DOHH2 (cell line): ENCODE measurements at regions not wholly inside any gene's neighbourhood (a gene's known extent, or its start where the extent isn't known, plus 50 kb on each side); places are given as distances from the start of the nearest gene placed in this dataset.

ENCODE experiments used
- H3F3A ChIP-seq: fragments of 200-600 bp; sonication (generic), shearing (Covaris generic); 2 replicates; pipeline ENCODE4 v1.6.0; 2016; ENCODE audit warnings: antibody characterized with exemption, mild to moderate bottlenecking; ENCODE audit not compliant: control insufficient read depth, insufficient read depth
- H3K27ac ChIP-seq: fragments of 200-600 bp; sonication (generic); 2 replicates; pipeline ENCODE4 v1.5.1; 2014; ENCODE audit warnings: low read depth, mild to moderate bottlenecking, low read length, moderate library complexity
- H3K27me3 ChIP-seq: fragments of 200-600 bp; sonication (generic); 2 replicates; pipeline ENCODE4 v1.6.1; 2014; ENCODE audit warnings: mild to moderate bottlenecking, low read length, mixed read lengths; ENCODE audit not compliant: control insufficient read depth
- H3K36me3 ChIP-seq: fragments of 200-600 bp; sonication (generic); 2 replicates; pipeline ENCODE4 v1.6.1; 2014; ENCODE audit warnings: mild to moderate bottlenecking, low read length, moderate library complexity, mixed read lengths; ENCODE audit not compliant: control insufficient read depth
- H3K4me1 ChIP-seq: fragments of 200-600 bp; sonication (generic); 2 replicates; pipeline ENCODE4 v1.6.1; 2014; ENCODE audit warnings: mild to moderate bottlenecking, low read length, mixed read lengths; ENCODE audit not compliant: control insufficient read depth
- H3K4me2 ChIP-seq: fragments of 200-600 bp; sonication (generic); 2 replicates; pipeline ENCODE4 v1.6.0; 2014; ENCODE audit warnings: mild to moderate bottlenecking, low read length, moderate library complexity
- H3K4me3 ChIP-seq: fragments of 200-600 bp; sonication (generic); 2 replicates; pipeline ENCODE4 v1.5.1; 2014; ENCODE audit warnings: mild to moderate bottlenecking, low read length, mixed read lengths
- H3K79me2 ChIP-seq: fragments of 200-600 bp; sonication (generic); 2 replicates; pipeline ENCODE4 v1.6.1; 2014; ENCODE audit warnings: mild to moderate bottlenecking, low read length, mixed read lengths; ENCODE audit not compliant: control insufficient read depth
- H3K9me2 ChIP-seq: fragments of 200-600 bp; sonication (generic); replicated peaks from 2 replicates; pipeline ENCODE4 v1.6.1; 2014; ENCODE audit warnings: mild to moderate bottlenecking, low read length, mixed read lengths; ENCODE audit not compliant: control insufficient read depth
- H3K9me3 ChIP-seq: fragments of 200-600 bp; sonication (generic); 2 replicates; pipeline ENCODE4 v1.6.1; 2014; ENCODE audit warnings: antibody characterized with exemption, low read length, mixed read lengths; ENCODE audit not compliant: control insufficient read depth, insufficient read depth
- H4K20me1 ChIP-seq: fragments of 200-600 bp; sonication (generic); 2 replicates; pipeline ENCODE4 v1.6.0; 2014; ENCODE audit warnings: low read depth, mild to moderate bottlenecking, antibody characterized with exemption, low read length, moderate library complexity; ENCODE audit not compliant: control insufficient read depth, insufficient read depth
- CTCF ChIP-seq: fragments of 200-600 bp; sonication (generic); IDR thresholded peaks from one replicate; pipeline ENCODE4 v1.5.1; 2014; ENCODE audit warnings: antibody characterized with exemption, mild to moderate bottlenecking, low read depth, low read length; ENCODE audit not compliant: poor library complexity, severe bottlenecking
- EZH2phosphoT487 ChIP-seq: fragments of 200-600 bp; sonication (generic); IDR thresholded peaks from 2 replicates; pipeline ENCODE4 v1.6.1; 2017; ENCODE audit warnings: borderline replicate concordance, mild to moderate bottlenecking, antibody characterized with exemption, low read length, moderate library complexity, mixed read lengths

GRCh38 chr20:60266177-60266823 lies 308.1 kb downstream of the CDH26 start:
- Histone ChIP-seq H3K4me2 (no peak overlapping the region), H3K27me3 (no peaks in the 10 kb centered on the region), H3K27ac (no peak overlapping the region), H4K20me1 (no peaks in the 10 kb centered on the region), H3F3A (no peaks in the 10 kb centered on the region), H3K4me1 (no peaks in the 10 kb centered on the region), H3K4me3 (no peak overlapping the region), H3K36me3 (no peaks in the 10 kb centered on the region), H3K9me2 (no peaks in the 10 kb centered on the region), H3K79me2 (no peaks in the 10 kb centered on the region), H3K9me3 (no peaks in the 10 kb centered on the region)
- TF ChIP-seq EZH2phosphoT487 (no peak), CTCF (no peak)

GRCh38 chr20:60268491-60268890 lies 310.3 kb downstream of the CDH26 start:
- Histone ChIP-seq H3F3A (no peaks in the 10 kb centered on the region), H3K27ac (no peak overlapping the region), H3K36me3 (no peaks in the 10 kb centered on the region), H3K27me3 (no peaks in the 10 kb centered on the region), H3K9me2 (no peaks in the 10 kb centered on the region), H3K4me1 (no peaks in the 10 kb centered on the region), H3K79me2 (no peaks in the 10 kb centered on the region), H4K20me1 (no peaks in the 10 kb centered on the region), H3K4me2 (no peak overlapping the region), H3K9me3 (no peaks in the 10 kb centered on the region), H3K4me3 (no peak overlapping the region)
- no peak for TF ChIP-seq EZH2phosphoT487
- no peak for TF ChIP-seq CTCF

- H4K20me1 ChIP-seq = no peaks in the 10 kb centered on the region
- no peaks in the 10 kb centered on the region for H3K36me3 ChIP-seq
- no peaks in the 10 kb centered on the region for H3K79me2 ChIP-seq
- no peaks in the 10 kb centered on the region for H3K9me2 ChIP-seq
- H3K9me3 ChIP-seq = no peaks in the 10 kb centered on the region
- H3K4me3 ChIP-seq = no peak overlapping the region
- H3K4me2 ChIP-seq = no peak overlapping the region
- no peak overlapping the region for H3K27ac ChIP-seq
- no peaks in the 10 kb centered on the region for H3F3A ChIP-seq
- H3K4me1 ChIP-seq = no peaks in the 10 kb centered on the region
- TF ChIP-seq CTCF (no peak), EZH2phosphoT487 (no peak)
- H3K27me3 ChIP-seq = no peaks in the 10 kb centered on the region
Observed at GRCh38 chr20:60269573-60270162, 311.4 kb downstream of the CDH26 start.
